ENCODE measurements at regions not wholly inside any gene's neighbourhood (a gene's known extent, or its start where the extent isn't known, plus 50 kb on each side); places are given as distances from the start of the nearest gene placed in this dataset.

DNA sequence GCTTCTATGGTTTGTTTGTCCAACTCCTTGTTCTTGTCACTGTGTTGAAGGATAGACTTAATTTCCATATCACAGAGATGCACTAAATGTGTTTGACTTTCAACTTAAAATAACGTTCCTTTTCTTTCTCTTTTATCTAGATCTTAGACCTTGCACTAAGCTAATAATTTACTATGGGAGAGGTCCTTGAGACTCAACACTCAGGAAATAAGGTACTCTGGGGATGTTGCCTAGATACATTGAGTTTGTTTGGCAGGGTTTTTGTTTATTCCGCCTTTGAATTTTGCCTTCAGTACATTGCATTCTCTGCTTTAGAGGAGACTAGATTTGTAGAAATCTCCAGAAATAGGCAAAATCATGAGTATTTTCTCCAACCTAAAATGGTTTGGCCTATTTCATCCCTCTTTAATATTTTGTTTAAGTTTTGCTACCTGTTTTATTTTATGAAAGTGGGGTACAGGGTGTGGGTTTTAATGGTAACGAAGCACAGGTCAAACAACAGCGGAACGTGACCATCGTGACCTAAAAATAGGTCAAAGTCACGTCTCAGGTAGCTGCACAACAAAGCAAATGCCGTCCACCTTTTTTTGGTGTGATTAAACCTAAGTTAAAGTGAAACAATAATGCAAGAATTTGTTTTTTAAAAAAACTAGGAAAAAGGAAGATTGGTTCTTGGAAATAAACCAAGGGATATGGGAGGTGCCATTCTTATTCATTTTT is 115.3 kb upstream of the CPSF6 start:
- no peaks in the 10 kb centered on the region for H3K36me3 ChIP-seq (replicated peaks; ENCODE audit: low read depth, low read length)
- TF ChIP-seq, protein P1, sequence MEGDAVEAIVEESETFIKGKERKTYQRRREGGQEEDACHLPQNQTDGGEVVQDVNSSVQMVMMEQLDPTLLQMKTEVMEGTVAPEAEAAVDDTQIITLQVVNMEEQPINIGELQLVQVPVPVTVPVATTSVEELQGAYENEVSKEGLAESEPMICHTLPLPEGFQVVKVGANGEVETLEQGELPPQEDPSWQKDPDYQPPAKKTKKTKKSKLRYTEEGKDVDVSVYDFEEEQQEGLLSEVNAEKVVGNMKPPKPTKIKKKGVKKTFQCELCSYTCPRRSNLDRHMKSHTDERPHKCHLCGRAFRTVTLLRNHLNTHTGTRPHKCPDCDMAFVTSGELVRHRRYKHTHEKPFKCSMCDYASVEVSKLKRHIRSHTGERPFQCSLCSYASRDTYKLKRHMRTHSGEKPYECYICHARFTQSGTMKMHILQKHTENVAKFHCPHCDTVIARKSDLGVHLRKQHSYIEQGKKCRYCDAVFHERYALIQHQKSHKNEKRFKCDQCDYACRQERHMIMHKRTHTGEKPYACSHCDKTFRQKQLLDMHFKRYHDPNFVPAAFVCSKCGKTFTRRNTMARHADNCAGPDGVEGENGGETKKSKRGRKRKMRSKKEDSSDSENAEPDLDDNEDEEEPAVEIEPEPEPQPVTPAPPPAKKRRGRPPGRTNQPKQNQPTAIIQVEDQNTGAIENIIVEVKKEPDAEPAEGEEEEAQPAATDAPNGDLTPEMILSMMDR (IDR thresholded peaks at IDR 0.05; ENCODE audit: low read depth, low read length), result no peak
- no peak for TF ChIP-seq EZH2phosphoT487 (IDR thresholded peaks at IDR 0.05; ENCODE audit: low read depth)
- H3K9me3 ChIP-seq (ENCODE audit: insufficient read depth, low read length), result no peaks in the 10 kb centered on the region
- no peak overlapping the region for H3K4me2 ChIP-seq (ENCODE audit: low read length)
- H3K27me3 ChIP-seq (ENCODE audit: low read depth, low read length), result no peaks in the 10 kb centered on the region
- no peak overlapping the region for H3K9ac ChIP-seq (ENCODE audit: low read length)
- no peak overlapping the region for H3K4me3 ChIP-seq (ENCODE audit: low read length)
- no peaks in the 10 kb centered on the region for H3K79me2 ChIP-seq (ENCODE audit: low read length)
- H4K20me1 ChIP-seq (ENCODE audit: insufficient read depth, low read length), result no peaks in the 10 kb centered on the region
- no peaks in the 10 kb centered on the region for H3K4me1 ChIP-seq (ENCODE audit: low read length)
- H2AFZ ChIP-seq (ENCODE audit: low read depth, low read length), result no peak overlapping the region
- no peak overlapping the region for H3K27ac ChIP-seq (ENCODE audit: low read length)

DNA sequence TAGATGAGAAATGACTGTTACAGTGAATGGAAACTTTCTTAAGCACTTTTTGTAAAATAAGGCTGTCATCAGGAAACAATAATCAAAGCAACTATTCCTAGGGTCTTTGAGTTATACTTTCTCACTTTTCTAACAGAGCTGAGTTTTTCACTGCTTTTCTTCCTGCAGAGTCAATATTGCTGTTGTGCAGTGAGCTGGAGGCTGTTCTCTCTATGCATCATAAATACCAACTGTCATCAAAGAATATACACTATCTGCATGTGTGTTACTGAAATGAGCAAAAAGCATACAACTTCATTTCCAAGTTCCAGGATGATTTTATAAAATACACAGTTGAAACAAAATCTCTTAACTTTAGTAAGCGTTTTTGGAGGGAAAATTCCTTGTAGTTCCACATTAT is 110.4 kb upstream of the CPSF6 start:
- no peaks in the 10 kb centered on the region for H3K9me3 ChIP-seq (ENCODE audit: insufficient read depth, low read length)

DNA sequence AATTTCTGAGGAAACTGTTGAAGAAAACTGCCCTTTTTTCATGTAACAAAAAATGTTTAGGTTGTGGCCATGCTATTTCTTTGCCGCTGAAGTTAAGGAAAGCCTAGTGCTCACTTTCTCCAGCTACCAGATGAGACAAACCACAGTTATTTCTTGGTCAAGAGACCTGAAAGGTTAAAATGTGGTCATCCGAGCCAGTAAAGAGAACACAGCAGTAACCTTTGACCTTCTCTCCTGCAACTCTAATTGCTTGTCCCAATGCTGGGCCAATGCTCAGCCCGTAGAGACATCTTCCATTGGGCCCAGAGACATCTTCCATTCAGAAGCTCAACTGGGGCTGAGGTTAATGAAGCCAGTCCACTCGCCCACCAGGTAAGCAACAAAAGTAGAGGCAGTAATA is 109.8 kb upstream of the CPSF6 start:
- no peaks in the 10 kb centered on the region for H3K4me1 ChIP-seq (ENCODE audit: low read length)
- no peaks in the 10 kb centered on the region for H3K79me2 ChIP-seq (ENCODE audit: low read length)
- TF ChIP-seq, protein P1 (IDR thresholded peaks at IDR 0.05; ENCODE audit: low read depth, low read length), result no peak
- no peak overlapping the region for H3K4me3 ChIP-seq (ENCODE audit: low read length)
- no peak overlapping the region for H3K4me2 ChIP-seq (ENCODE audit: low read length)
- no peaks in the 10 kb centered on the region for H4K20me1 ChIP-seq (ENCODE audit: insufficient read depth, low read length)
- no peaks in the 10 kb centered on the region for H3K27me3 ChIP-seq (ENCODE audit: low read depth, low read length)
- H3K36me3 ChIP-seq (replicated peaks; ENCODE audit: low read depth, low read length), result no peaks in the 10 kb centered on the region
- no peak overlapping the region for H2AFZ ChIP-seq (ENCODE audit: low read depth, low read length)
- no peak overlapping the region for H3K9ac ChIP-seq (ENCODE audit: low read length)
- no peaks in the 10 kb centered on the region for H3K9me3 ChIP-seq (ENCODE audit: insufficient read depth, low read length)
- no peak overlapping the region for H3K27ac ChIP-seq (ENCODE audit: low read length)

More for the DNA sequence above, 110.4 kb upstream of the CPSF6 start:
- H3K9ac ChIP-seq (ENCODE audit: low read length), result no peak overlapping the region
- H3K4me2 ChIP-seq (ENCODE audit: low read length), result no peak overlapping the region
- TF ChIP-seq, protein P1 (IDR thresholded peaks at IDR 0.05; ENCODE audit: low read depth, low read length), result no peak
- TF ChIP-seq EZH2phosphoT487 (IDR thresholded peaks at IDR 0.05; ENCODE audit: low read depth), result no peak
- H3K4me1 ChIP-seq (ENCODE audit: low read length), result no peaks in the 10 kb centered on the region
- no peak overlapping the region for H3K4me3 ChIP-seq (ENCODE audit: low read length)
- H3K27ac ChIP-seq (ENCODE audit: low read length), result no peak overlapping the region
- no peaks in the 10 kb centered on the region for H3K27me3 ChIP-seq (ENCODE audit: low read depth, low read length)
- H4K20me1 ChIP-seq (ENCODE audit: insufficient read depth, low read length), result no peaks in the 10 kb centered on the region
- H3K36me3 ChIP-seq (replicated peaks; ENCODE audit: low read depth, low read length), result no peaks in the 10 kb centered on the region
- no peaks in the 10 kb centered on the region for H3K79me2 ChIP-seq (ENCODE audit: low read length)
- no peak overlapping the region for H2AFZ ChIP-seq (ENCODE audit: low read depth, low read length)

DNA sequence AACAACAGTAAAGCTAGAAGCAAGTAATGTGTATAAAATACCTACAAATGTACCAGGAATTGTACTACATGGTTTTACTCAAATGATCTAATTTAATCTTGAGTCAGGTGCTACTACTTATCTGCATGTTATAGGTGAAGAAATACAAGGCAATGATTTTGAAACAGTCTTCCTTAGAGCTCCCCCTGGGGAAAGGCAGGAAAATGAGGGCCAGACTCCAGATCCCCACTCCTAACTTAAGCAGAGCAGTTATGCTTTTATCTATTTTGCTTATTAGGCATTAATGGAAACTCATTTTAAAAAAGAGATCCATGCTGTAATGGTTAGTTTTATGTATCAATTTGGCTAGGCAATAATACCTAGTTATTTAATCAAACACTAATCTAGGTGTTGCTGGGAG is 109.3 kb upstream of the CPSF6 start:
- Histone ChIP-seq H3K27me3 (ENCODE audit: low read depth, low read length) (no peaks in the 10 kb centered on the region), H4K20me1 (ENCODE audit: insufficient read depth, low read length) (no peaks in the 10 kb centered on the region), H3K9ac (ENCODE audit: low read length) (no peak overlapping the region), H3K9me3 (ENCODE audit: insufficient read depth, low read length) (no peaks in the 10 kb centered on the region), H3K4me3 (ENCODE audit: low read length) (no peak overlapping the region), H3K79me2 (ENCODE audit: low read length) (no peaks in the 10 kb centered on the region), H3K27ac (ENCODE audit: low read length) (no peak overlapping the region), H3K4me2 (ENCODE audit: low read length) (no peak overlapping the region), H3K36me3 (replicated peaks; ENCODE audit: low read depth, low read length) (no peaks in the 10 kb centered on the region), H2AFZ (ENCODE audit: low read depth, low read length) (no peak overlapping the region), H3K4me1 (ENCODE audit: low read length) (no peaks in the 10 kb centered on the region)
- no peak for TF ChIP-seq EZH2phosphoT487 (IDR thresholded peaks at IDR 0.05; ENCODE audit: low read depth)
- TF ChIP-seq, protein P1 (IDR thresholded peaks at IDR 0.05; ENCODE audit: low read depth, low read length), result peak; percentile 17; the same call in 1 of the 2 replicates

All from OCI-LY3 (cell line).